ENCODE measurements at regions not wholly inside any gene's neighbourhood (a gene's known extent, or its start where the extent isn't known, plus 50 kb on each side); places are given as distances from the start of the nearest gene placed in this dataset.
A peak's percentile ranks its signal among the peaks of the same experiment; 100 is the strongest.

- H3K36me3 Mint-ChIP-seq, result no peaks in the 10 kb centered on the region
- H3K9me3 Mint-ChIP-seq, result no peaks in the 10 kb centered on the region
- no peak overlapping the region for H3K27ac Mint-ChIP-seq
- H3K4me3 Mint-ChIP-seq, result no peak overlapping the region
- peaks cover 28% of the 10 kb centered on the region for H3K27me3 Mint-ChIP-seq
- H3K4me1 Mint-ChIP-seq, result no peaks in the 10 kb centered on the region
- no peak for DNase-seq
Observed at GRCh38 chr9:126556560-126557250, 57.0 kb upstream of the LMX1B start.

GRCh38 chr9:126558051-126558665, 55.6 kb upstream of the LMX1B start:
- H3K27me3 Mint-ChIP-seq, result peaks cover 28% of the 10 kb centered on the region
- peak; percentile 53 for DNase-seq
- H3K4me3 Mint-ChIP-seq, result no peak overlapping the region
- no peaks in the 10 kb centered on the region for H3K9me3 Mint-ChIP-seq
- H3K36me3 Mint-ChIP-seq, result no peaks in the 10 kb centered on the region
- no peaks in the 10 kb centered on the region for H3K4me1 Mint-ChIP-seq
- no peak overlapping the region for H3K27ac Mint-ChIP-seq

- peaks cover 32% of the 10 kb centered on the region for H3K27me3 Mint-ChIP-seq
- H3K4me1 Mint-ChIP-seq, result no peaks in the 10 kb centered on the region
- H3K27ac Mint-ChIP-seq, result no peak overlapping the region
- no peaks in the 10 kb centered on the region for H3K36me3 Mint-ChIP-seq
- H3K9me3 Mint-ChIP-seq, result no peaks in the 10 kb centered on the region
- H3K4me3 Mint-ChIP-seq, result no peak overlapping the region
- DNase-seq, result no peak
Observed at GRCh38 chr9:126559296-126559695, 54.4 kb upstream of the LMX1B start.

GRCh38 chr9:126561582-126561981, 52.1 kb upstream of the LMX1B start:
- Mint-ChIP-seq H3K27ac (no peak overlapping the region), H3K4me1 (no peaks in the 10 kb centered on the region), H3K9me3 (no peaks in the 10 kb centered on the region), H3K27me3 (peaks cover 45% of the 10 kb centered on the region), H3K36me3 (no peaks in the 10 kb centered on the region), H3K4me3 (no peak overlapping the region)
- no peak for DNase-seq

- H3K27me3 Mint-ChIP-seq, result peaks cover 54% of the 10 kb centered on the region
- H3K27ac Mint-ChIP-seq, result no peak overlapping the region
- H3K9me3 Mint-ChIP-seq, result no peaks in the 10 kb centered on the region
- no peaks in the 10 kb centered on the region for H3K36me3 Mint-ChIP-seq
- DNase-seq, result no peak
- no peak overlapping the region for H3K4me3 Mint-ChIP-seq
- no peaks in the 10 kb centered on the region for H3K4me1 Mint-ChIP-seq
Observed at GRCh38 chr9:126563556-126563955, 50.2 kb upstream of the LMX1B start.

All from activated naive CD8-positive, alpha-beta T cell treated with anti-CD3 and anti-CD28 coated beads for 36 hours (primary cell).